ENCODE measurements at regions not wholly inside any gene's neighbourhood (a gene's known extent, or its start where the extent isn't known, plus 50 kb on each side); places are given as distances from the start of the nearest gene placed in this dataset.

GRCh38 chr12:91577586-91578539 is 395.2 kb upstream of the DCN start:
- DNase-seq (ENCODE audit: low spot score), result no peak

GRCh38 chr12:91576432-91576831 is 393.8 kb upstream of the DCN start:
- no peak for DNase-seq (ENCODE audit: low spot score)

DNA sequence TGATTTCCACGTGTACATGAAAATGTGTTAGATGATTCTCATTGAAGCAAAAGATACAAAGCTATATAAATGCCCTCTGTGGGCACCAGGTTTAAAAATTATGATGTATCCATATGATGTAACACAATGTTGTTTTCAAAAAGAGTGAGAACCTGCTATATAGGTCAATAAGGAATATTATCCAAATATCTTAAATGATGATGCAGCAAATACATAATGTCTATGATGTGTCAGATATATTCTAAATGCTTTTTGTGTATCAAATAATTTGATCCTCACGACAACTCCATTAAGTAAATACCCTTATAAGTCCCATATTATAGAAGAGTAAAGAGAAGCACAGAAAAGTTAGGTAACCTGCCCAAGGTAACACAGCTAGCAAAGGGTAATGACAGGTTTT is 393.0 kb upstream of the DCN start:
- no peak for DNase-seq (ENCODE audit: low spot score)

DNA sequence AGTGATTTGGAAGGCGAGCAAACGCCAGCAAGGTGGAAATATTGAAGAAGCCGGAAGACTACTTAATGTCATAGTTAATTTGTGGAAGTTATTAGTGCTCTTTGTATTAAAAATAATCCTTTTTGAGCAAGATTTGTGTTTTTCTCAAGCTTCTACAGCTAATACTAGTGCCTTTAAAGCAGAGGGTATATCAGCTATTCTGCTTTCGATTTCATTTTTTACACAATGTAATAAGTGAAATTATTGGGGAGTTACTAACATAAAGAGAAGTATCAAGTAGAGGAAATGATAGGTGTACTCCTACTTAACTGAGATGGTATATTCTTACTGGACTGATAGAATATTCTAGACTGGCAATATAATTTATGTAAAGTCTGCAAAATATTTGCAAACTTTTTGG is 392.4 kb upstream of the DCN start:
- no peak for DNase-seq (ENCODE audit: low spot score)

GRCh38 chr12:91574391-91574790 is 391.8 kb upstream of the DCN start:
- DNase-seq (ENCODE audit: low spot score), result no peak

DNA sequence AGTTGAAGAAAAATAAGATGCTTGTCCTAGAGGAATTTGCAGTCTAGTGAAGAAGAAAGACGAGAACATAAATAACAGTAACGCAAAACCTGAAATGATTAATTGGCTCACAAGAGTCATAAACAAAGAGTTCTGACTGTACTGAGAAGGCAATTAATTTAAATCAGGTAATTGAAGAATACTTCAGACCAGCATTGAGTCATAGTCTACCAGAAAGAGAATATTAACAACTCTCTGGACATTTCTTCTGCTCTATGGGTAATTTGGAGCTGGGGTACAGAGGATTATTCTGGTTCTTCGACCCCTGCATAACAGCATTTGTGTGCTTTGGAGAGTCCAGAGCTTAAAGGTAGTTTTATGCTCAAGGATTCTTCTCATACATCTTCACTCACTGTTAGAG is 390.3 kb upstream of the DCN start:
- DNase-seq (ENCODE audit: low spot score), result no peak

GRCh38 chr12:91567100-91567485 is 384.5 kb upstream of the DCN start:
- DNase-seq (ENCODE audit: low spot score), result no peak

DNA sequence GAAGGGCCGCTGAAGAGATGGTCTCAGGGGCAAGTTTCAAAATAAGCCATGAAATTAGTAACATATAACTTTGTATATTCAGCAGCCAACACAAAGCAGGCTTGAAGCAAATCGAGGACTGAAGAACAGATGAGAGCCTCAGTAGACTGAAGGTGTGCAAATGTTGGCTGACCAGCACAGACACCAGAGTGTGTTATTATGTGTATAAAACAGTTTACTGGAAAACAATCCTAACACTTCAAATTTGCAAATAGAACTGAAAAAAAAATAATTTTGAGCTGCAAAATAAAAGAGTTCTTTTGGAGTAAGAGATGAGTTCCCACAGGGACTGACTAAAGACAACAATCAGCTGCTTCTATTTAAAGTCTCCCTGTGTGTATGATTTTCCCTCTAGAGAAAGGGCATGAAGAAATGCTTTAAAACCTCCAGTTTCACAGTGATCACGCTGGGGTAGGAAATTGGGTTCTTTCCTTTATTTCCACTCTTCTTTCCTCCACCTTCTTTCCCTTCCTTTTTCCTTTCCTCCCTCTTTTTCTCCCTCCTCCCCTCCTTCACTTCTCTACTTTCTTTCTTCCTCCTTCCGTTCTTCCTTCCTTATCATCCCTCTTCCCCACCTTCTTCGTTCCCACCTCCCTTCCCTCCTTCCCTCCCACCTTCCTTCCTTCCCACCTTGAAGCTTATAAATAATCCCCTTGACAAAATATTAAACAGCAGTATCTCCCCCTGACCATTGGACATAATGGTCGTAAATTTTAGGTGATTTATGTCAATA is 383.9 kb upstream of the DCN start:
- DNase-seq (ENCODE audit: low spot score), result no peak

DNA sequence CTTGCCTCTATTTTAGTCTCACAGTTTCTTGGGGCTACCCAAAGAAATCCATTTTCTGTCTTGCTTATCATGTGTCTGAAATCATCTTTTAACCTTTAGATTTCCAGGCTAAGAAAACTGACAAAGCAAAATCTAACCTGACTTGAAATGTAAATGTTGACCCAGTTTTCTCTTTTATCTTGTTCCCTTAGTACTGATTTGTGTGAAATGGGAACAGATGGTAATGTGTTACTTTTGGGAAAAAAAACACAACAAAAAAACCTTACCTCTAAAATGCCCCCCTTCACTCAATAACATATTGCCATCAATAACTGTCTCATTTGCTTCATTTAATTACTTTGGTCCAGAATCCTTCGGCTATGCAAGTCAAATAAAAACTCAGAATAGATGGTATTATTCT is 383.2 kb upstream of the DCN start:
- DNase-seq (ENCODE audit: low spot score), result no peak

DNA sequence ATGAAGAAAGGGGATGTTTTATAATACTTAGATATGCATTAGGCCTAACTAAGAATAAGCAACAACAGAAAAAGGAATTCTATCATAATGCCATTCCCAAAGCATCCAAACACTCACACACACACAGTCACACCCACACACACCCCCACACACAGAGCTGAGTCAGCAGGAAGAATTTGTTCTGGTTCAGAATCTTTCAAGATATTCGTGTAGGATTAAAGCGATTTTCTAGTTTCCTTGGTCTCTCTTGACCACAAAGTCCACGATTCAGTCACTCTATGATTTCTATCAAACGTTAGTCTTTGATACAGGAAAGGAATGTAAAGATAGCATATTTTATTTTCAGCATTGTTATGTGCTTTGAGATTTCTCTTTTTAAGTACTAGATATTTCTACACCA is 382.6 kb upstream of the DCN start:
- DNase-seq (ENCODE audit: low spot score), result peak; percentile 54

DNA sequence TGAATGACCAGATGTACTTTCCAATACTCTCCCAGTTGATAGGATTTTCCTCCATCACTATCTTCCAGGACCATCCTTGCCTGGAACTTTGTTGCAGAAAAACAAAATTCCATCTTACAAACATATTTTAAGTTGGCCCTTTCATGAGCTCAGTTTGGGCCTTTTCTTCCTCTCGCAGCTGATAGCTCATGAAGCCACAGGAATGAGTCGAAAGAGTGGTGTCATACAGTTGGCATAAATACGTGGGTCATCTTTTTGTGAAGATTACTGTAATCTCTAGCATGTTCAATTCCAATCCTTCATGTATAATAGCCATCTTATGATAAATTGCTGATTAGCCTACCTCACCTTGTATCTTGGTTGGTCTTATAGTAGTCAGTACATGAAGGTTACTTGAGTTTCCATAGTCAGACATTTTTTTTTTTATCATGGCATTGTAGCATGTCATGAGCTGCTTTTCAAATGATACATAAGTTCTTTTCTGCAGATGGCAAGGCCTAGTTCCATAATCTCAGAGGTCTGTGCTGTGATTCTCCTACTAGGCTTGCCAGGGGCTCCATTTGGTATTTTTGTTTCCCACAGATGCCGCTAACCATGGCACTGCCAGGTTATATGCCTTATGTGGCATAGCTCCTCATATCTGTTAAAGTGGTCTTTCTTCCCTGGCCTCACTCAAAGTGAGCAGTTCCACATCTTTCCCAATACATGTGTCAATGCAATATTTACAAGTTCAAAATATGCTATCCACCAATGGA is 380.6 kb upstream of the DCN start:
- no peak for DNase-seq (ENCODE audit: low spot score)

DNA sequence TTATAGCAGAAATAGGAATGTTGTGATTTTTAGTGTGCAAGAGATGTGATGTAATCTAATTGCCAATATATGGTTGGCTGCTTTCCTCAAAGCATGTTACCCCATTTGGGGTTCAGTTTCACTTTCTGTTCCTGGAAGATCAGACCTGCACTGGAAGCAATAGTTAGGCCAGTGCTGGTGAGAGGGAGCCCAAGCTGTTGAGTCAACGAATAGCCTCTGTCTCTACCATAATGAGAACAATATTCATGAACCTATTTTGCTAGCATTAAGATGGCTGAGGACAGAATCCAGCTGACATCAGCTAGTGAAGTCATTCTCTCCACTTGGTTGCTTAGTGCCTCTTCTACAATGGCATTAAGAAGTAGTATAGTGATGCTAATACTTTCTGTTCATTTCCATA is 379.9 kb upstream of the DCN start:
- DNase-seq (ENCODE audit: low spot score), result no peak

- DNase-seq (ENCODE audit: low spot score), result no peak
These were observed 379.3 kb upstream of the DCN start for GRCh38 chr12:91561958-91562325.

DNA sequence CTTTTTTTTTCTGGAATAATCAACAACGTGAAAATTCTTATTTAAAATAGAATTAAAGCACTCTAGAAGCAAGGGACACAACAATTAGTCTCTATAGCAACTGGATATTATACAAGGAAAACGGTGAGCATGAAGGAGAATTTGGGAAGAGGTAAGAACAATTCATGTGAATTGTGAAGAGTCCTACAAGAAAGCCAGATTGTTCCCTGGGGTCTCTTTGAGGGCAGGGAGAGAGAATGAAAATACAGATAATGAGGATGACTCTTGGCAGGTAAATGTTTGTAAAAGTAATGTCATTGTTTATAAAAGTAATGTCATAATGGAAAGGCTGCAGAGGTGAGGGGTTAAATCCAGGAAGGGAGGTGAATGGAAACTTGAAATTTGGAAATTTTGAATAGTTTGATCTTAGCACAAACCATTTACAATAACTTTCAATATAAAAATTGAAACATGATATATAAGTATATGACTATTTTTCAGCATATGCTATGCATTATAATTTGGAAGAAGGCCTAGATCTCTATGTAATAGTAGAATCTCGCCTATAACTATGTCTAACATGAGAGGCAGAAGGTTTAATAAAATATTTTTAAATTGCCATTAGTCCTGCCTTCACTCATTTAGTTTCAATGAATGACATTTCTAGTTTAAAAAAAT is 378.8 kb upstream of the DCN start:
- no peak for DNase-seq (ENCODE audit: low spot score)

DNA sequence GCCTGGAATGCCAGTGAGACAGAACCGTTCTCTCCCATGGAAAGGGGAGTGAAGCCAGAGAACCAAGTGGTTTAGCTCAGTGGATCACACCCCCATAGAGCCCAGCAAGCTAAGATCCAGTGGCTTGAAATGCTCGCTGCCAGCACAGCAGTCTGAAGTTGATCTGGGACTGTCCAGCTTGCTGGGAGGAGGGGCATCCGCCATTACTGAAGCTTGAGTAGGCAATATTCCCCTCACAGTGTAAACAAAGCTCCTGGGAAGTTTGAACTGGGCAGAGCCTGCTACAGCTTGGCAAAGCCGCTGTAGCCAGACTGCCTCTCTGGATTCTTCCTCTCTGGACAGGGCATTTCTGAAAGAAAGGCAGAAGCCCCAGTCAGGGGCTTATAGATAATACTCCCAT is 374.3 kb upstream of the DCN start:
- DNase-seq (ENCODE audit: low spot score), result no peak

DNA sequence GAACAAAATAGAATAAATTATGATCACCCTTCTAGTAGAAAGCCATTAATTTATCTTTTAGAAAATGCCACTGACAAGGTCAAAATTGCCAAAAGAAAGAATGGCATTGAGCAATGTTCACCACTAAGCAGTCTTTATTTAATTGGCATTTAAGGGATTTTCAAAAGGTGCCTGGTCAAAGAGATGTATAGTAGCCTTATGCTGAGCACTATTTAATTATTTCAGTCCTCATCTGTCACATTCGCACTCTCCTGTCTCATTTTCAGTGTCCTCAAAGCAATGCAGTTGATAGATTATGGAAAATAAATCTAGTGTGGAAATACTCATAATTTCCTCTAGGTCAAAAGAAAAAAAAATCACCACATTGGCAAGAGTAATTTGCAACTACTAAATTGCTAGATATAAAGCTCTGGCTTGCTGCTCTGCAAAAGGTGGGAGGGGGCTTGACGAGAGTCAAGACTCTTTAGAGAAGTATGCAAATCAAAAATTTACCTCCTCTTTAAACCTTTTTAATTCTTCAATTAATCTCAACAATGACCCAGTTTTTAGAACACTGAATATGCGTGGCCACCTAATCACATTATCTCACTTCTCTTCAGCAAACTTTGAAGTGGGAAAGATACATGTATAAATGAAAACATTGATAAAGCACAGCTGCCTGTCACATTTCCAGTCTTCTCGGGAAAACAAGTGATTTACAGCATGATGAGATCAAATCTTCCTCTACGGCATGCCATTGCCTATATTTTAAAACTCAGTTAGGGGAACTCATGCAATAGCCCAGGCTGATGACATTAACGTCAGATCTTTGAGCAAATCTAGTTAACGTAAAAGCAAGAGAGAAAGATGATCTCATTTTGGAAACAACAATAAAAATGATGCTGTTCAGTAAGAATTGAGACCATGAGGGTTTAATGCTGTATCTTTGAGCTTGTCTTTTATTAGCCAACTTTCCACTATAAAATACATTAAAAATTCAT is 373.1 kb upstream of the DCN start:
- no peak for DNase-seq (ENCODE audit: low spot score)

DNA sequence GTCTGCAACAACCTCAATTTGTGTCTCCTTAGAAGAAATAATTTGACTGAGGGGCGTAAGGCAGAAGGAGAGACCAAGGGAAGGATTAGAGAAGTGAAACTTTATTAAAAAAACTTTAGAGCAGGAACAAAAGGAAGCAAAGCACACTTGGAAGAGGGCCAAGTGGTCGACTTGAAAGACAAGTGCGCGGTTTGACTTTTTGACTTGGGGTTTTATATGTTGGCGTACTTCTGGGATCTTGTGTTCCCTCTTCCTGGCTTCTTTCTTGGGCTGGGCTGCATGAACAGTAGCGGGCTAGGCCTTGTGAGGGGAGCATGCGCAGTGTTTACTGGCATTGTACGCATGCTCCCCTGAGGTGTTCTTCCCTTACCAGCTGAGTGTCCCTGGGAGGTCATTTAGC is 369.3 kb upstream of the DCN start:
- DNase-seq (ENCODE audit: low spot score), result peak; percentile 24

GRCh38 chr12:91551242-91551641 is 368.6 kb upstream of the DCN start:
- no peak for DNase-seq (ENCODE audit: low spot score)

- no peak for DNase-seq (ENCODE audit: low spot score)
These were observed 360.0 kb upstream of the DCN start for GRCh38 chr12:91542666-91543065.

DNA sequence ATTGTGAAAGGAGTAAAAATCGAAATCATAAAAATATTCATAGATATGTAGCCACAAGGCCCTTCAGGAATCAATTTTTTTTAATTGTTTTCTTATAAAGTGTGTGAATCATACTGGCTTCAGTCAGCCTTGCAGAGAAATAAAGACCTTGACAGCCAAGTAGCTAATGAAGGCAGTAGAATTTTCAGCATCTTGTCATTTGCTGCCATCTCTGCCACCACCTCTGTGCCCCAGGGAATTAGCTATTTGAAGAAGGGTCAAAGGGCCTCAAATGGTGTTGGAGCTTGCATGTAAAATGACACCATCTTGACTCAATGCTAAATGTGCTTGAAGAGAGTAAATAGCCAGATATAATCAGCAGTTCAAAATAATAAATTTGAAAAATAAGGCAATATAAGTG is 359.4 kb upstream of the DCN start:
- DNase-seq (ENCODE audit: low spot score), result no peak

DNA sequence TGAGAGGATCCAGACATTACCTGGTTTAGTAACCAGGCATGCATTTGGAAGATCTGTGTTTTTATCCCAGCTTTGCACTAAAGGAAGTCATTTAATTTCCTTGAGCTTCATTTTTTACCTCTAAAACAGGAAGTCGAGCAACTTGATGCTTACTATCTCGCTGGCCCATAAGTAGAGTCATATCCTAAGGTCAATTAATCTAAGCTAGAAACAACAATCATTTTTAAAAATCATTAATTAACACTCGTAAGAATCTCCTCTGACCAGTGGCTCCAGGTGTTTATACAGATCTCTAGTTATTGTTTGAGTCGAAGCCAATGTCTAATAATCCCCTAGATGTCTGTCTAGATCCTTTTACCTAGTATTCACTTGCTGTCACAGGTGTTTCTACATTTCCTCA is 355.8 kb upstream of the DCN start:
- DNase-seq (ENCODE audit: low spot score), result no peak

Measured in putamen (tissue), 1 donor.